ENCODE measurements at regions not wholly inside any gene's neighbourhood (a gene's known extent, or its start where the extent isn't known, plus 50 kb on each side); places are given as distances from the start of the nearest gene placed in this dataset.

DNA sequence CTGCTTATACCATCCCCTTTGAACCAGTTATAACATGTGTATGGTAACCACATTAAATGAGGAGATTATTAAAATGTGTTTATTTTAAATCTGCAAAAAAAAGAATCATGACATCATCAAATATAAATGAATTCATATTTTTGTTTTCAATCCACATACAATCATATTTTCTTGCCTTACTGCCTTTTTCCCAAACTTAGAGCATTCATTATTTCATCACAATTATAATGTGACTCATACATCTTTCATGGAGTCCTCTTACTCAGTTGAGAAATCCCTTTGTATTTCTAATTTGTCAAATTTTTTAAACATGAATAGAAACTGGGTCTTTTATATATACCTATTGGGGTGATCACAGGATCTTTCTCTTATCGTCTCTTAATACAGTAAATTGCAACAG, 909.6 kb downstream of the DSC3 start:
- TF ChIP-seq POU6F1 (CRISPR knock-in tag; IDR thresholded peaks at IDR 0.05; ENCODE audit: borderline replicate concordance, low read depth) (no peak), GLIS3 (CRISPR knock-in tag; IDR thresholded peaks at IDR 0.05) (no peak), OSR1 (CRISPR knock-in tag; IDR thresholded peaks at IDR 0.05) (no peak), PPARA (CRISPR knock-in tag; IDR thresholded peaks at IDR 0.05; ENCODE audit: borderline replicate concordance) (no peak), ISL1 (CRISPR knock-in tag; IDR thresholded peaks at IDR 0.05) (no peak), RARB (CRISPR knock-in tag; IDR thresholded peaks at IDR 0.05) (no peak), TSHZ2 (CRISPR knock-in tag; IDR thresholded peaks at IDR 0.05) (no peak), ZNF8 (CRISPR knock-in tag; IDR thresholded peaks at IDR 0.05) (no peak), ZNF565 (CRISPR knock-in tag; conservative IDR thresholded peaks at IDR 0.05; ENCODE audit: low read depth) (no peak), BACH2 (CRISPR knock-in tag; IDR thresholded peaks at IDR 0.05; ENCODE audit: borderline replicate concordance) (no peak), ZNF70 (CRISPR knock-in tag; IDR thresholded peaks at IDR 0.05) (no peak), ZFP3 (CRISPR knock-in tag; IDR thresholded peaks at IDR 0.05) (no peak)
- no peak for ATAC-seq

GRCh38 chr18:30121397-30121796, 921.1 kb downstream of the DSC3 start:
- no peak for ATAC-seq
- TF ChIP-seq TOX (CRISPR knock-in tag; IDR thresholded peaks at IDR 0.05; ENCODE audit: borderline replicate concordance) (no peak), ISL1 (CRISPR knock-in tag; IDR thresholded peaks at IDR 0.05) (no peak), CSDC2 (CRISPR knock-in tag; IDR thresholded peaks at IDR 0.05) (no peak), PPARA (CRISPR knock-in tag; IDR thresholded peaks at IDR 0.05; ENCODE audit: borderline replicate concordance) (no peak), GLIS3 (CRISPR knock-in tag; IDR thresholded peaks at IDR 0.05) (no peak), OSR1 (CRISPR knock-in tag; IDR thresholded peaks at IDR 0.05) (no peak), TSHZ2 (CRISPR knock-in tag; IDR thresholded peaks at IDR 0.05) (no peak), ZNF70 (CRISPR knock-in tag; IDR thresholded peaks at IDR 0.05) (no peak)
- TF ChIP-seq, protein P1, sequence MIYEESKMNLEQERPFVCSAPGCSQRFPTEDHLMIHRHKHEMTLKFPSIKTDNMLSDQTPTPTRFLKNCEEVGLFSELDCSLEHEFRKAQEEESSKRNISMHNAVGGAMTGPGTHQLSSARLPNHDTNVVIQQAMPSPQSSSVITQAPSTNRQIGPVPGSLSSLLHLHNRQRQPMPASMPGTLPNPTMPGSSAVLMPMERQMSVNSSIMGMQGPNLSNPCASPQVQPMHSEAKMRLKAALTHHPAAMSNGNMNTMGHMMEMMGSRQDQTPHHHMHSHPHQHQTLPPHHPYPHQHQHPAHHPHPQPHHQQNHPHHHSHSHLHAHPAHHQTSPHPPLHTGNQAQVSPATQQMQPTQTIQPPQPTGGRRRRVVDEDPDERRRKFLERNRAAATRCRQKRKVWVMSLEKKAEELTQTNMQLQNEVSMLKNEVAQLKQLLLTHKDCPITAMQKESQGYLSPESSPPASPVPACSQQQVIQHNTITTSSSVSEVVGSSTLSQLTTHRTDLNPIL (CRISPR knock-in tag; IDR thresholded peaks at IDR 0.05; ENCODE audit: low read depth), result no peak

DNA sequence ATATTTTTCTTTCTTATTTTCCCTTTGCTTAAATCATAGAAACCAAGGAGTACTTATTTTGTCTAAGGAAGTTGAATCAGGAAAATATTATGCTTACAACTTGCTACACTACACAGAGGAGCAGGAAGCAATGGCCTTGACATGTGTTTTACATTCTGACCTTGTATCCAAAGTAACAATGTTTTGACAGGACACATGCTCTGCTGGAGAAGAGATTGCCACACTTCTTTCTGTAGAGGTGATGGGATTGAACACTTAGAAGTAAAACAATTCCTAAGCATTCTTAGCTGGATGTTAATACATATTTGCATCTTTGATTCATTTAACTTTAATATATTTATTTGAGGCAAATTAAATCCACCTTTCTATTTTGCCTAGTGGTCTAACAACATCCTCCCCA, 929.1 kb downstream of the DSC3 start:
- TF ChIP-seq ZNF8 (CRISPR knock-in tag; IDR thresholded peaks at IDR 0.05), result no peak
- no peak for TF ChIP-seq TCF4 (CRISPR knock-in tag; IDR thresholded peaks at IDR 0.05; ENCODE audit: borderline replicate concordance)
- TF ChIP-seq GLIS3 (CRISPR knock-in tag; IDR thresholded peaks at IDR 0.05), result no peak
- no peak for TF ChIP-seq SNAI2 (CRISPR knock-in tag; IDR thresholded peaks at IDR 0.05)
- no peak for TF ChIP-seq BACH2 (CRISPR knock-in tag; IDR thresholded peaks at IDR 0.05; ENCODE audit: borderline replicate concordance)
- no peak for TF ChIP-seq TOX (CRISPR knock-in tag; IDR thresholded peaks at IDR 0.05; ENCODE audit: borderline replicate concordance)
- no peak for TF ChIP-seq RARB (CRISPR knock-in tag; IDR thresholded peaks at IDR 0.05)
- TF ChIP-seq ARNTL (CRISPR knock-in tag; IDR thresholded peaks at IDR 0.05; ENCODE audit: borderline replicate concordance, low read depth), result no peak
- no peak for TF ChIP-seq POU6F1 (CRISPR knock-in tag; IDR thresholded peaks at IDR 0.05; ENCODE audit: borderline replicate concordance, low read depth)
- TF ChIP-seq CSDC2 (CRISPR knock-in tag; IDR thresholded peaks at IDR 0.05), result no peak
- no peak for TF ChIP-seq ZFP30 (CRISPR knock-in tag; IDR thresholded peaks at IDR 0.05)
- TF ChIP-seq ZNF565 (CRISPR knock-in tag; conservative IDR thresholded peaks at IDR 0.05; ENCODE audit: low read depth), result no peak
- TF ChIP-seq, protein P1 (CRISPR knock-in tag; IDR thresholded peaks at IDR 0.05; ENCODE audit: low read depth), result no peak
- no peak for TF ChIP-seq ZC3H10 (CRISPR knock-in tag; IDR thresholded peaks at IDR 0.05)
- no peak for TF ChIP-seq PPARA (CRISPR knock-in tag; IDR thresholded peaks at IDR 0.05; ENCODE audit: borderline replicate concordance)
- TF ChIP-seq PATZ1 (CRISPR knock-in tag; IDR thresholded peaks at IDR 0.05; ENCODE audit: borderline replicate concordance), result no peak
- ATAC-seq, result no peak

All from SK-N-SH treated with all-trans-retinoic acid at 6 μM for 48 hours (cell line).